ENCODE measurements at regions not wholly inside any gene's neighbourhood (a gene's known extent, or its start where the extent isn't known, plus 50 kb on each side); places are given as distances from the start of the nearest gene placed in this dataset.

- TF ChIP-seq, protein P1, sequence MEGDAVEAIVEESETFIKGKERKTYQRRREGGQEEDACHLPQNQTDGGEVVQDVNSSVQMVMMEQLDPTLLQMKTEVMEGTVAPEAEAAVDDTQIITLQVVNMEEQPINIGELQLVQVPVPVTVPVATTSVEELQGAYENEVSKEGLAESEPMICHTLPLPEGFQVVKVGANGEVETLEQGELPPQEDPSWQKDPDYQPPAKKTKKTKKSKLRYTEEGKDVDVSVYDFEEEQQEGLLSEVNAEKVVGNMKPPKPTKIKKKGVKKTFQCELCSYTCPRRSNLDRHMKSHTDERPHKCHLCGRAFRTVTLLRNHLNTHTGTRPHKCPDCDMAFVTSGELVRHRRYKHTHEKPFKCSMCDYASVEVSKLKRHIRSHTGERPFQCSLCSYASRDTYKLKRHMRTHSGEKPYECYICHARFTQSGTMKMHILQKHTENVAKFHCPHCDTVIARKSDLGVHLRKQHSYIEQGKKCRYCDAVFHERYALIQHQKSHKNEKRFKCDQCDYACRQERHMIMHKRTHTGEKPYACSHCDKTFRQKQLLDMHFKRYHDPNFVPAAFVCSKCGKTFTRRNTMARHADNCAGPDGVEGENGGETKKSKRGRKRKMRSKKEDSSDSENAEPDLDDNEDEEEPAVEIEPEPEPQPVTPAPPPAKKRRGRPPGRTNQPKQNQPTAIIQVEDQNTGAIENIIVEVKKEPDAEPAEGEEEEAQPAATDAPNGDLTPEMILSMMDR (IDR thresholded peaks at IDR 0.05): no peak
- TF ChIP-seq POLR2A (IDR thresholded peaks at IDR 0.05): no peak
- no peak for TF ChIP-seq POLR2AphosphoS5 (IDR thresholded peaks at IDR 0.05)
Measured at GRCh38 chr13:79859756-79860155, 378.8 kb downstream of the NDFIP2 start.

All from gastroesophageal sphincter (tissue), 3 donors.